GM12891 (cell line): ENCODE measurements at regions not wholly inside any gene's neighbourhood (a gene's known extent, or its start where the extent isn't known, plus 50 kb on each side); places are given as distances from the start of the nearest gene placed in this dataset.

Experiments
- PAX5 ChIP-seq: IDR thresholded peaks from 2 replicates; pipeline ENCODE4 v1.6.1; 2011; ENCODE audit warnings: low read length, moderate library complexity, mild to moderate bottlenecking; ENCODE audit not compliant: insufficient read depth, severe bottlenecking
- POLR2A ChIP-seq: IDR thresholded peaks from 2 replicates; pipeline ENCODE4 v1.6.1; 2011; ENCODE audit warnings: low read depth, low read length, control low read depth
- POLR2AphosphoS5 ChIP-seq: IDR thresholded peaks from 2 replicates; pipeline ENCODE4 v1.6.1; 2011; ENCODE audit warnings: low read depth, low read length, control low read depth
- POU2F2 ChIP-seq: IDR thresholded peaks from 2 replicates; pipeline ENCODE4 v1.6.1; 2011; ENCODE audit warnings: low read depth, mild to moderate bottlenecking, control low read depth, low read length, moderate library complexity
- TAF1 ChIP-seq: IDR thresholded peaks from 2 replicates; pipeline ENCODE4 v1.6.1; 2011; ENCODE audit warnings: low read depth, low read length, control low read depth

DNA sequence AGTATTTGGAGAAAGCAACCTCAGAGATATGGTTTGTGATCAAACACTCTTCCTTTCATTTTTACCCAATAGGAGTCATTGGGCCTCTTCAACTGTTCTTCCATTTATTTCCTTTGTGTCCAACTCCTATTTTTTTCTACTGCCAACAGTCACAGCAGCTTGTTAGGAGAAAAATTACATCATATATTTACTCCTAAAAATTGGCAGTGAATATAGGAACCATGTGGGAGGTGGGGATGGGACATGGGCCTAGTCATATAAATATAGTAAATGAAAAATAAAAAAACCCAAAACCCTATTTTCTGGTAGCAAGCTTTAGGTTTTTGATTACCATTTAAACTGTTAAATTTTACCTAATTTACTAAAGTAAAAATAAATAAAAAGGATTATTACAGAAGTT is 134.9 kb upstream of the MPDZ start:
- TF ChIP-seq PAX5 (no peak), TAF1 (no peak), POLR2AphosphoS5 (no peak), POLR2A (no peak), POU2F2 (no peak)
